ENCODE measurements at regions not wholly inside any gene's neighbourhood (a gene's known extent, or its start where the extent isn't known, plus 50 kb on each side); places are given as distances from the start of the nearest gene placed in this dataset.
"Not testable (repeated sequence)": the region's sequence is repeated elsewhere in the genome, so short reads cannot be mapped to it uniquely, and the experiment has no call there.

- not testable (repeated sequence) for DNase-seq; H3K4me3 ChIP-seq (ENCODE audit: low read length); H3K27ac ChIP-seq (ENCODE audit: low read length); H3K36me3 ChIP-seq (ENCODE audit: control insufficient read depth, insufficient read depth, low read length); H3K4me1 ChIP-seq (ENCODE audit: control insufficient read depth, insufficient read depth, low read length); H3K9me3 ChIP-seq (ENCODE audit: control insufficient read depth, low read depth, low read length); H3K27me3 ChIP-seq (ENCODE audit: control insufficient read depth, insufficient read depth, low read length)
- no CpG with 5 or more reads among the region's 3 CpGs for WGBS (ENCODE audit: insufficient coverage, low lambda C conversion rate)
Measured at GRCh38 chr7:65150105-65150504, 143.6 kb upstream of the ERV3-1 start.

GRCh38 chr7:65146118-65146914, 139.8 kb upstream of the ERV3-1 start:
- H3K9me3 ChIP-seq (ENCODE audit: control insufficient read depth, low read depth, low read length); H3K36me3 ChIP-seq (ENCODE audit: control insufficient read depth, insufficient read depth, low read length); H3K27me3 ChIP-seq (ENCODE audit: control insufficient read depth, insufficient read depth, low read length); H3K4me3 ChIP-seq (ENCODE audit: low read length); H3K4me1 ChIP-seq (ENCODE audit: control insufficient read depth, insufficient read depth, low read length); H3K27ac ChIP-seq (ENCODE audit: low read length); DNase-seq: not testable (repeated sequence)
- no CpG with 5 or more reads among the region's 2 CpGs for WGBS (ENCODE audit: insufficient coverage, low lambda C conversion rate)

GRCh38 chr7:65145710-65146109, 139.2 kb upstream of the ERV3-1 start:
- not testable (repeated sequence) for H3K27ac ChIP-seq (ENCODE audit: low read length); H3K36me3 ChIP-seq (ENCODE audit: control insufficient read depth, insufficient read depth, low read length)
- DNase-seq, result peak in 1 of 2 donors; percentile 2

DNA sequence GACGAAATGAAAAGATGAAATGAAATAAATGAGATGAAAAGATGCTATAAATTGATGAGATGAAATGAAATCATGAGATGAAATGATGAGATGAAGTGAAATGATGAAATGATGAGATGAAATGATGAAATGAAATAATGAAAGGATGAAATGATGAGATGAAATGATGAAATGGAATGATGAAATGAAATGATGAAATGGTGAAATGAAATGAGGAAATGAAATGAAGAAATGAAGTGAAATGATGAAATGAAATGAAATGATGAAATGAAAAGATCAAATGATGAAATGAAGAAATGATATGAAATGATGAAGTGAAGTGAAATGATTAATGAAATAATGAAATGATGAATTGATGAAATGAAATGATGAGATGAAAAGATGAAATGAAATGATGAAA, 138.5 kb upstream of the ERV3-1 start:
- peak in 1 of 2 donors; percentile 0 for DNase-seq
- H3K27me3 ChIP-seq (ENCODE audit: control insufficient read depth, insufficient read depth, low read length); H3K27ac ChIP-seq (ENCODE audit: low read length); H3K4me3 ChIP-seq (ENCODE audit: low read length); H3K4me1 ChIP-seq (ENCODE audit: control insufficient read depth, insufficient read depth, low read length); H3K36me3 ChIP-seq (ENCODE audit: control insufficient read depth, insufficient read depth, low read length); H3K9me3 ChIP-seq (ENCODE audit: control insufficient read depth, low read depth, low read length): not testable (repeated sequence)
- WGBS (ENCODE audit: insufficient coverage, low lambda C conversion rate), result 92% methylated on average over 1 of the region's 1 CpG

More at GRCh38 chr7:65145710-65146109, 139.2 kb upstream of the ERV3-1 start:
- not testable (repeated sequence) for H3K4me1 ChIP-seq (ENCODE audit: control insufficient read depth, insufficient read depth, low read length); H3K9me3 ChIP-seq (ENCODE audit: control insufficient read depth, low read depth, low read length); H3K27me3 ChIP-seq (ENCODE audit: control insufficient read depth, insufficient read depth, low read length); H3K4me3 ChIP-seq (ENCODE audit: low read length)

GRCh38 chr7:65144557-65144956, 138.1 kb upstream of the ERV3-1 start:
- 100% methylated on average over 2 of the region's 2 CpGs for WGBS (ENCODE audit: insufficient coverage, low lambda C conversion rate)

GRCh38 chr7:65144119-65144518, 137.6 kb upstream of the ERV3-1 start:
- H3K9me3 ChIP-seq (ENCODE audit: control insufficient read depth, low read depth, low read length); H3K4me1 ChIP-seq (ENCODE audit: control insufficient read depth, insufficient read depth, low read length); H3K27me3 ChIP-seq (ENCODE audit: control insufficient read depth, insufficient read depth, low read length); H3K27ac ChIP-seq (ENCODE audit: low read length); H3K4me3 ChIP-seq (ENCODE audit: low read length); DNase-seq; H3K36me3 ChIP-seq (ENCODE audit: control insufficient read depth, insufficient read depth, low read length): not testable (repeated sequence)
- WGBS (ENCODE audit: insufficient coverage, low lambda C conversion rate), result 89% methylated on average over 2 of the region's 2 CpGs

More at GRCh38 chr7:65144557-65144956, 138.1 kb upstream of the ERV3-1 start:
- not testable (repeated sequence) for H3K4me3 ChIP-seq (ENCODE audit: low read length); H3K27ac ChIP-seq (ENCODE audit: low read length); H3K9me3 ChIP-seq (ENCODE audit: control insufficient read depth, low read depth, low read length); H3K4me1 ChIP-seq (ENCODE audit: control insufficient read depth, insufficient read depth, low read length); DNase-seq; H3K36me3 ChIP-seq (ENCODE audit: control insufficient read depth, insufficient read depth, low read length); H3K27me3 ChIP-seq (ENCODE audit: control insufficient read depth, insufficient read depth, low read length)

- not testable (repeated sequence) for H3K4me1 ChIP-seq (ENCODE audit: control insufficient read depth, insufficient read depth, low read length); H3K9me3 ChIP-seq (ENCODE audit: control insufficient read depth, low read depth, low read length); H3K4me3 ChIP-seq (ENCODE audit: low read length); H3K27ac ChIP-seq (ENCODE audit: low read length); H3K27me3 ChIP-seq (ENCODE audit: control insufficient read depth, insufficient read depth, low read length); DNase-seq; H3K36me3 ChIP-seq (ENCODE audit: control insufficient read depth, insufficient read depth, low read length)
- no CpG with 5 or more reads among the region's 6 CpGs for WGBS (ENCODE audit: insufficient coverage, low lambda C conversion rate)
Measured at GRCh38 chr7:65141894-65142293, 135.4 kb upstream of the ERV3-1 start.

- not testable (repeated sequence) for H3K9me3 ChIP-seq (ENCODE audit: control insufficient read depth, low read depth, low read length)
- peak in 1 of 2 donors; percentile 1 for DNase-seq
Measured at GRCh38 chr7:65141405-65141778, 134.9 kb upstream of the ERV3-1 start.

GRCh38 chr7:65140543-65141404, 134.3 kb upstream of the ERV3-1 start:
- not testable (repeated sequence) for H3K4me3 ChIP-seq (ENCODE audit: low read length)

More at GRCh38 chr7:65141405-65141778, 134.9 kb upstream of the ERV3-1 start:
- H3K27ac ChIP-seq (ENCODE audit: low read length); H3K36me3 ChIP-seq (ENCODE audit: control insufficient read depth, insufficient read depth, low read length); H3K4me1 ChIP-seq (ENCODE audit: control insufficient read depth, insufficient read depth, low read length); H3K4me3 ChIP-seq (ENCODE audit: low read length); H3K27me3 ChIP-seq (ENCODE audit: control insufficient read depth, insufficient read depth, low read length): not testable (repeated sequence)
- no CpG with 5 or more reads among the region's 20 CpGs for WGBS (ENCODE audit: insufficient coverage, low lambda C conversion rate)

GRCh38 chr7:65136850-65137249, 130.4 kb upstream of the ERV3-1 start:
- not testable (repeated sequence) for H3K4me1 ChIP-seq (ENCODE audit: control insufficient read depth, insufficient read depth, low read length); DNase-seq; H3K27me3 ChIP-seq (ENCODE audit: control insufficient read depth, insufficient read depth, low read length); H3K4me3 ChIP-seq (ENCODE audit: low read length); H3K9me3 ChIP-seq (ENCODE audit: control insufficient read depth, low read depth, low read length); H3K36me3 ChIP-seq (ENCODE audit: control insufficient read depth, insufficient read depth, low read length); H3K27ac ChIP-seq (ENCODE audit: low read length)
- WGBS (ENCODE audit: insufficient coverage, low lambda C conversion rate), result no CpG with 5 or more reads among the region's 5 CpGs

More at GRCh38 chr7:65140543-65141404, 134.3 kb upstream of the ERV3-1 start:
- H3K4me1 ChIP-seq (ENCODE audit: control insufficient read depth, insufficient read depth, low read length); H3K27ac ChIP-seq (ENCODE audit: low read length); H3K9me3 ChIP-seq (ENCODE audit: control insufficient read depth, low read depth, low read length); H3K36me3 ChIP-seq (ENCODE audit: control insufficient read depth, insufficient read depth, low read length); H3K27me3 ChIP-seq (ENCODE audit: control insufficient read depth, insufficient read depth, low read length): not testable (repeated sequence)
- WGBS (ENCODE audit: insufficient coverage, low lambda C conversion rate), result no CpG with 5 or more reads among the region's 79 CpGs
- DNase-seq, result peak in 1 of 2 donors; percentile 0
